ENCODE measurements at regions not wholly inside any gene's neighbourhood (a gene's known extent, or its start where the extent isn't known, plus 50 kb on each side); places are given as distances from the start of the nearest gene placed in this dataset.

DNA sequence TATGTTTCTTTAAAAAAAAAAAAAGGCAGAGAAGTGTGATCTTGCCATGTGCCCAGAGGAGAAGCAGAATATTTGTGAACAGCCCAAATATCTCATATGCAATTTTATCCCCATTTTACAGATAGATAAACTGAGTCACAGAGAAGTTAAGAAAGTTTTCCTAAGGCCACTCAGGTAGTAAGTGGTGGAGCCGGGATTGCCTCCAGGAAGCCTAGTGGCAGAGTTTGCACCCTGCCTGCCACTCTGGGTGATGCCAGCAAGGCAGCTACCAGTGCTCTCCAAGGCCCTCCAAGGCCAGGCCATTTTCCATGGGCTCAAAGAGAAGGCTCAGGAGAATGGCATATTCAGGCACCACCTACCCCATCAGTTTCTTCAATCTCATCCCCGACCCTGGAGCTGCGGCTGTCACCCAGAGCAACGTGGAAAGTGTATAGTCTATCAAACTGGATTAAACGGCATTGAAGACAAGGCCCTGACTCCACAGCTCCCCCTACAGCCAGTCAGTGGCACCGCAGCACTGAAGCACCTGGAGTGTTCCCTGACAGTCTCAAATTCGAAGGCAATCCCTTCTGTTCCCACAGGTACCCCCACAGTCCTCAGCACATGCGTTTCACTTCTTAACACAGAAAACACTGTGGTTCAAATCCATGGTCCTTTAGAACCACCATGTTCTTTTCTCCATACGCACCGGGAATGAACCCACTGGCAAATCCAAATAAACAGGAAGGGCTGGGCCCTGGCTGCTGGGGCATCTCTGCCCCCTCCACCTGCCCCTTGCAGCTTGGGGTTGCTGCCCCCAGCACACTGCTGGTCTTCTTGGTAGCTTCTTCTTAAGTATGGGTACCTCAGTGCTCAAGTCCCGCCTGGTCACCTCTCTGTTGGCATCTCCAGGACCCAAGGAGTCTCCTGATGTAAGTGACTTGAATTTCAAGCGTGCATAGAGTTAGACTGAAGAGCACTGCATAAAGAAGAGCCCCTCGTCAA, 175.3 kb downstream of the INHBB start:
- no peak for DNase-seq

- DNase-seq = no peak
Measured at GRCh38 chr2:120522151-120522751, 176.3 kb downstream of the INHBB start.

- DNase-seq = no peak
Measured at GRCh38 chr2:120523766-120524165, 177.8 kb downstream of the INHBB start.

DNA sequence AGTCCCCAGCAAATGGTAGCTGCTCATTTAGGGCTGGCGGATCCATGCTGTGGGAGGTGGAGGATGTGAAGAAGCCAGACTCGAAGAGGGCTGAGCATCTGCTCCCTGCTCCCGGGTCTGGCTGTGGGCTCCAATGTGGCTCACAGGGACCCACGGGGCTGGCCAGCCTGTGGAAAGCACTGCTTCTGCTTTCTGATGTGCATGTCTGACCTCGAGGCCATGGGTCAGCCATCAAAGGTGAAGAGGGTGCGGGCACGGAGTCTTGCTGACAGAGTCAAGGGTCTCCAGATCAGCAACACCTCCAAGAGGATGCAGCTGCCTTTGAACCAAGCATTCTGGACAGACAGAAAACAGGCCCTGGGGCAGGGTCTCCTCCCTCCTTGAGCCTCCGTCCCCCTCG, 178.2 kb downstream of the INHBB start:
- no peak for DNase-seq

- DNase-seq = no peak
Measured at GRCh38 chr2:120525056-120526046, 179.4 kb downstream of the INHBB start.

- DNase-seq = no peak
Measured at GRCh38 chr2:120526047-120526562, 180.2 kb downstream of the INHBB start.

GRCh38 chr2:120526997-120527945, 181.3 kb downstream of the INHBB start:
- no peak for DNase-seq

GRCh38 chr2:120528051-120528692, 182.2 kb downstream of the INHBB start:
- DNase-seq = no peak

- DNase-seq = no peak
Measured at GRCh38 chr2:120528693-120529076, 182.7 kb downstream of the INHBB start.

DNA sequence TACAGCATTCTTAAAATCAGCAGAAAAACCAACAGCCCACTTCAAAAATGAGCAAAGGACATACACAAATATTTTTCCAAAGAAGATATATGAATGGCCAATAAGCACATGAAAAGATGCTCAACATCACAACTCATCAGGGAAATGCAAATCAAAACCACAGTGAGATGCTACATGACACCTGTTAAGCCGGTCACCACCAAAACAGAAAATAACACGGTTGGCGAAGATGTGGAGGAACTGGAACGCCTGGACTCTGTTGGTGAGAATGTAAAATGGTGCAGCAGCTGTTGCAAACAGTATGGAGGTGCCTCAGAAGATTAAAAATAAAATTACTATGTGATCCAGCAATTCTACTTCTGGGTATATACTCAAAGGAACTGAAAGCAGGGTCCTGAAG, 184.8 kb downstream of the INHBB start:
- DNase-seq = no peak

GRCh38 chr2:120531365-120531764, 185.4 kb downstream of the INHBB start:
- DNase-seq = no peak

GRCh38 chr2:120531863-120532600, 186.1 kb downstream of the INHBB start:
- no peak for DNase-seq

GRCh38 chr2:120533625-120534024, 187.7 kb downstream of the INHBB start:
- DNase-seq = no peak

- DNase-seq = no peak
Measured at GRCh38 chr2:120534457-120534856, 188.5 kb downstream of the INHBB start.

GRCh38 chr2:120535081-120535480, 189.1 kb downstream of the INHBB start:
- DNase-seq = no peak

GRCh38 chr2:120536141-120536540, 190.2 kb downstream of the INHBB start:
- DNase-seq = no peak

DNA sequence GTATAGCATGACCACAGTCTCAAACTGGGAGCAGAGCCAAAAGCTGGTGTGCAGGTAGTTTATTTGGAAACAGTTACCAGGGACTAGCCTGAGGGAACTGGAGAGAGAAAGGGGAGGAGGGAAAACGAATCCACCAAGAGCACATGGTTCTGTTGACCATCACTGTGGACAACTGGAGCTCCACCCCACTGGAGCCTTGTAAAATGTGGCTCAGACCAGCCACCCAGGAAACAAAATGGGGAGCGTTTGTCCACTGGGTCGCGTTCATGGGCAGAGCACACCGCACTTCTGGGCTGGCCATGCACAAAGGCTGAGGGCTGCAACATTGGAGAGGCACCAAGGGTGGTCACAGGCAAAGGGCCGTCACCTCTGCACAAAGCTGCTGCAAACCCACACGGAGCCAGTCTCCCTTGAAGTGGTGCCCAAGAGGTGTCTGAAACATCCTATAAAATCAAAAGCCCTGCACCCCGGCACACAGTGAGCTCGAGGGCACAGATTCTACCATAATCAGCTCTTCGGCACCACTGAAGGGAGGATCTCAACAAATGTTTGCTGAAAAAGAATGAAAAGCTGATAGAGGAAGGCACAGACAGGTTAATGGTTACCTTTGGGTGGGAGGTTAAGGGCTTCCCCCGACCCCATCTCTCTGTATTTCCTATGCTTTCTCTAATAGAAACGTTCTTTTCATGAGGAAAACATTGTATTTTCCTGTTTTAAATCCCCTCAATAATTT, 192.9 kb downstream of the INHBB start:
- no peak for DNase-seq

DNA sequence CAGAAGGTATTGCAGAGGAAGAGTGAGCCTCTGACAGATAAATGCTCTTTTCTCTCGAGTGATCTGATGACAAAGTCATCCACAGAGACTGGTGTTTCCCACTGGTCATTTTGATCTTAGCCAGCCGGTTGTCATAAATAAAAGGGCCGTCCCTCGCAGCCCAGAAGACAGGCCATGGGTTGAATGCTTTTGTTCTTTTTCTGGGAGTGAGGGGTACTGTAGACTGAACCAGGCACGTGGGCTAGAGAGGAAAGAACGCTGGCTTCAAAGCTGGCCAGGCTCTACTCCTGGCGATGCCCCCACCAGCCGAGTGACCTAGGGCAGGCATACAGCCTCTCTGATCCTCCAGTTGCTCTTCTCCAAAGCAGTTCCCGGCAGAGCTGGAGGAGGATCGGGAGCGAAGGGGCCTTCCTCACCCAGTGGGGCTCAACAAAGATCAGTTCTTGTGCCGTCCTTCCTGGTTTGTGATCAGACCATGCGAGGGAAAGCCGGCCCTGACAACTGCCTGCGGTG, 193.5 kb downstream of the INHBB start:
- DNase-seq = no peak
